D341Med (cell line): ENCODE measurements at regions not wholly inside any gene's neighbourhood (a gene's known extent, or its start where the extent isn't known, plus 50 kb on each side); places are given as distances from the start of the nearest gene placed in this dataset.

Source experiments
- DNase-seq: peaks from one replicate; pipeline ENCODE4 v3.0.0; 2012; ENCODE audit warnings: low spot score

- DNase-seq: no peak
Measured at GRCh38 chr4:123841447-123842121, 445.0 kb downstream of the SPRY1 start.

DNA sequence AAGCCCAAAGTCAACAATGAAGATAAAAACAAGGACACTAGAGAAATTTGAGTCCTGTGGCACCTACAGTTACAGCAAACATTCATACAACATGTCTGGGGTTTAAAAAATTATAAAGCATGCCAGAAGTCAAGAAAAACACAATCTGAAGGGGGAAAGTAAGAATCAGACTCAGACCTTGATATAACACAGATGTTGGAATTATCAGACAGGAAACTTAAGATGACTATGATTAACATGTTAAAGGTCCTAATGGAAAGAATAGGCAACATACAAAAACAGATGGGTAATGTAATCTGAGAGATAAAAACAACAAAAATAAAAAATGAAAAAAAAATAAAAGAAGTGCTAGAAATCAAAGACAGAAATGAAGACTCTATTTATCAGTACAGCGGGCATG is 446.5 kb downstream of the SPRY1 start:
- DNase-seq: no peak

DNA sequence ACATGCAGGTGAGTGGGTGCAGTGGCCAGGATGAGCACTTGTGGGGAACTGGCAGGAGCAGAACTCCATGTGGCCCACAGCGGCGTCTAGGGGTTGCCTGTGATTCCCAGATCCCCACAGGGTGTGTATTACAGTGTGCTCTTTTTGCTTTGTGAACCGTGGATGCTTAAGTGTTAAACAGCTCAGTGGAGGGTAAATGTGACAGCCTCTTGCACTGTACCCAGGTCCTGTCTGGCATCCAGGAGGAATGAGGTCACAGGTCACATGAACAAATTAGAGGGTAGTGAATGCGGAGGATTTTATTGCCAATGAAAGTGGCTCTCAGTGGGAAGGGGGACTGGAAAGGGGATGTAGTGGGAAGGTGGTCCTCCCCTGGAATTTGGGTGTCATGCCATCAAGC is 447.8 kb downstream of the SPRY1 start:
- DNase-seq: no peak

DNA sequence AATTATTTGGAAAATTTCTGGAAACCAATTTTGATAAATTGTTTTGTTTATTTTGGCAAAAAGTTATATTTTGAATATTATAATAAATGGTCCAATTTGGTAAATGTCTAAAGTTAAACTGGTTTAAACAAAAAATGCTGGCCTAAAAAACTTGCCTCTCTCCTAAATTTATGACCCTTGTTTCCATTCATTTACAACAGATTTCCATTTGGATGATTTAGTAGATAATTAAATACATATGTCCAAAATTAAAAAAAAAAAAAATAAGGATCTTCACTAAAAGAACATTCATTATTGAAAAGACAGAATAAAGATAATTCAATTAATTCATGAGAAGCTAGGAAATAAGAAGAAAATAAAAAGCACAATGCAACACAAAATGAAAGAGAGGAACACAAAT is 449.5 kb downstream of the SPRY1 start:
- no peak for DNase-seq

DNA sequence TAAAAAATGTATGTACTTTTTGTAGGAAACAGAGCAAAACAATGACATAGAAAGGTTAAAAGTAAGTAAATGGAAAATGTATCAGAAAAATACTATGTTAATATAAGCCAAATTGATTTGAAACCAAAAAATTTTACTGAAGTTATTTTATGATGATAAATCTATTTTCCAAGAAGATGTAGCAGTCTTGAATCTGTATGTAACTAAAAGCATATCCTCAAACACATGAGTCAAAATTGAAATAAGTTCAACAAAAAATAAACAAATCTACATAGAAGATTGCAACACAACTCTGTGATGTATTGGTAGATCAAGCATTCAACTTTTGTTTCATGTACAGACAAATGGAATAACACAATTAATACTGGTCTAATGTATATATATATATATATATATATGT is 450.0 kb downstream of the SPRY1 start:
- no peak for DNase-seq

- no peak for DNase-seq
Measured at GRCh38 chr4:123848606-123849005, 452.0 kb downstream of the SPRY1 start.

GRCh38 chr4:123849495-123849894 is 452.9 kb downstream of the SPRY1 start:
- no peak for DNase-seq

DNA sequence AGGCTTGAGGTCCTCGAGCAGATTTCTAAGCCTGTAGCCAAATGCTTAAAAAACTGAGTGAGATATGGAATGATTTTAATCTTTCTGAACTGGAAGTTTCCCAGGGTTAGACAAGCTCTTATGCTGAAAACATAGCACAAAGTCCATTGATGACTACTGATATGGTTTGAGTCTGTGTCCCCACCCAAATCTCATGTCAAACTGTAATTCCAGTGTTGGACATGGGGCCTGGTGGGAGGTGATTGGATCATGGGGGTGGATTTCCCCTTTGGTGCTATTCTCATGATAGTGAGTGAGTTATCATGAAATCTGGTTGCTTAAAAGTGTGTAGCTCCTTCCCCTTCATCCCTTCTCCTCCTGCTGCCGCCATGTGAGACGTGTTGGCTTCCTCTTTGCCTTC is 454.9 kb downstream of the SPRY1 start:
- no peak for DNase-seq

DNA sequence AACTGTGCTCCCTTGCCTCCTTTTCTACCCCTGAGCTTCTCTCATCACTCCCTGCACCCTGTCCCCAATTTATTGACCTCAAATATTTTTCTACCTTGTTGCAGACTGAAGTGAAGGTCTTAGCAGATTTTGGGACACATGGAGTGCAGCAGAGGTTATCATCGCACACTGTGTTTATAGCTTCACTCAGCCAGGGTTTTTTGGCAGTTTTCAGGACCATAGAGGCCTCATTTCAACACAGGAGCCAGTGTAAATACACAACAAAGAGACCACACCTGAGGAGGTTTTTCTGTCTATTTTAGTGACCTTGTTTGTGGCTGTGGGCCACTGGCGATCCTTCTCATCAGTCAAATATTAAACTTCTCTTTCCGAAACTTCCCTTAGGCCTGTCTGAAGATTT is 457.1 kb downstream of the SPRY1 start:
- no peak for DNase-seq

- no peak for DNase-seq
Measured at GRCh38 chr4:123856689-123857545, 460.3 kb downstream of the SPRY1 start.

DNA sequence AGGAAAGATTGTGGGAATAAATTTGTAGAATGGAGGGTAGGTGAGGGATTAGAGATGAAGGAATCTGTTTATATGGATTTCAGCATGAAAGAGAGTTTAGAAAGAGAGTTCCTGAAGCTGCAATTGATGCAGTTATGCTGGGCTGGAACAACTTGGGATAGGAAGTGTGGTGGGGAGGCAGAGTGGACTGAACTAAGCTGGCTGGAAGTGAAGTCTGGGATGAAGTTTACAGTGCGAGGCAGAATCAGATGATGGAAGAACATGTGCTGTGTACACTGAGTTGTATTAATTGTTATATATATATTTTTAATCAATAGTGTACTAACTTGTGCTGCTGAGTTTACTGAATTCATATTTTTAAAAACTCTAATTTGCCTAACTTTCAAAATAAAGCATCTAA is 461.9 kb downstream of the SPRY1 start:
- DNase-seq: no peak

DNA sequence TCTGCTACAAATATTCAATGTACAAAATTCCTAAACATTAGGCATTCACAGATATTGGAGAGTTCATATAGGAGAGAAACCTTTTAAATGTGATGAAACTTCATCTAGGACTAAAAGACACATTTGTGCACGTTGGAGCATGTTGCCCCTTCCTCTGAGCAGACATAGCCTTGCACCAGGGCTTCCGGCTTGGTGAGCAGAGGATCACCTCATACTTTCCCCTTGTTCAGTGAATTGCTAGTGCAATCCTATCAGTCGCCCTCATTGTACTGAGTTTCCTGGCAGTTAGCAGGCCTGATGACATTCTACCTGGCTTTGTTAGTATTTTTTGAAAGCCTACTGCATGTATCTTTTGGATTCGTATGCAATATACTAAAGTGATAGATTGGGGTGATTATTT is 466.2 kb downstream of the SPRY1 start:
- no peak for DNase-seq

GRCh38 chr4:123866796-123867195 is 470.2 kb downstream of the SPRY1 start:
- no peak for DNase-seq

DNA sequence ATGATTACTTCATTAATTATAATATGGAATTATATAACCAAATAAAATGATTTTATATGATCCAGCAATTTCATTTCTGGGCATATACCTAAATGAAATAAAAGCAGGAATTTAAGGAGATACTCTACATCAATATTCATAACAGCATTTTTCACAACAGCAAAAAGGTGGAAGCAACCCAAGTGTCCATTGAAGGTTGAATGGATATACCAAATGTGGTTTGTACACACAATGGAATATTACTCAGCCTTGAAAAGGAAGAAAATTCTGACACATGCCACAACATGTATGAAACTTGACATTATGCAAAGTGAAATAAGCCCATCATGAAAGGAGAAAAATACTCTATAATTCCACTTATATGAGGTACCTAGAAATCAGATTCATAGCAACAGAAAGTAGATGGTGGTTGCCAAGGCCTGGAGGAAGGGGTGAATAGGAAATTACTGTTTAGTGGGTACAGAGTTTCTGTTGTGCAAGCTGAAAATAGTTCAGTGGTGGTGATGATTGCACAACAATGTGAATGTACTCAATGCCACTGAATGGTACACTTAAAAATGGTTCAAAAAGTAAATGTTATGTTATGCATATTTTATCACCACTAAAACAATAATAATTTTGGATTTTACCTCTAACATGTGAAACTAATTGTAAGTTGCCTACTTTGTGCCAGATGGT is 471.5 kb downstream of the SPRY1 start:
- DNase-seq: no peak

- DNase-seq: peak; percentile 22
Measured at GRCh38 chr4:123869286-123870215, 473.0 kb downstream of the SPRY1 start.

- DNase-seq: no peak
Measured at GRCh38 chr4:123870216-123870876, 473.8 kb downstream of the SPRY1 start.

- no peak for DNase-seq
Measured at GRCh38 chr4:123871341-123871740, 474.7 kb downstream of the SPRY1 start.

- no peak for DNase-seq
Measured at GRCh38 chr4:123874063-123874462, 477.5 kb downstream of the SPRY1 start.

- DNase-seq: no peak
Measured at GRCh38 chr4:123876143-123876542, 479.5 kb downstream of the SPRY1 start.

GRCh38 chr4:123876671-123877101 is 480.1 kb downstream of the SPRY1 start:
- DNase-seq: no peak

GRCh38 chr4:123877551-123877950 is 481.0 kb downstream of the SPRY1 start:
- no peak for DNase-seq
